ENCODE measurements at regions not wholly inside any gene's neighbourhood (a gene's known extent, or its start where the extent isn't known, plus 50 kb on each side); places are given as distances from the start of the nearest gene placed in this dataset.

DNA sequence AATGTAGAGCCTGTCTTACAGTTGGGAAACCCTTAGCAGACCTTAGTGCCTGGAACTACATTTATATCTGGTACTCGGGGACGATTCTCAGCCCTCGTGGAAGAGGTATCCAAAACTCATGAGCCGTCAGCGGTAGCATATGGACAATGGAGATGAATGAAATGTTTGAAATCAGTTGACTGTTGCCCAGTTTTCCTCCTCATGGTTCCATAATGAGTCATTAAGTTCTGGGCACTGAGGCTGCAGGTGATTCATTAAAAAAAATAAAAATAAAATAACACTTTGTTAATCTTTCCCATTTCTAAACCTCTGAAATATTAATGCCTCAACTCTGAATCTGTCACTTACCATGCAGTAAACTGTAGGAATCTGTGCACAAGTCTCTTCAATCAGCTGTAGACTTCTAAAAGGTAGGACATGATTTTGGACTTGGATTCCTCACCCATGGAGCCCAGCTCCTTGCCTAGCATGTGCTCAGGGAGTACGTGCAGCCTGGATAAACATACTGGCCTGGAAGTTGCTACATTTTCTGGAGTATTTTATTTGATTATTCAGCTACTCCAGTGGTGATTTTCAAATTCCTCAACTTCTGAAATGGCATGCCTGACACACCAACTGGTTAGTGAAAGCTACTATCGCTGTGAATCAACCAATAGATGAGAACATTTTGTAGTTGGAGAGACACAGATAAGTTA lies 979.2 kb downstream of the CNTNAP5 start:
- TF ChIP-seq, protein P1, sequence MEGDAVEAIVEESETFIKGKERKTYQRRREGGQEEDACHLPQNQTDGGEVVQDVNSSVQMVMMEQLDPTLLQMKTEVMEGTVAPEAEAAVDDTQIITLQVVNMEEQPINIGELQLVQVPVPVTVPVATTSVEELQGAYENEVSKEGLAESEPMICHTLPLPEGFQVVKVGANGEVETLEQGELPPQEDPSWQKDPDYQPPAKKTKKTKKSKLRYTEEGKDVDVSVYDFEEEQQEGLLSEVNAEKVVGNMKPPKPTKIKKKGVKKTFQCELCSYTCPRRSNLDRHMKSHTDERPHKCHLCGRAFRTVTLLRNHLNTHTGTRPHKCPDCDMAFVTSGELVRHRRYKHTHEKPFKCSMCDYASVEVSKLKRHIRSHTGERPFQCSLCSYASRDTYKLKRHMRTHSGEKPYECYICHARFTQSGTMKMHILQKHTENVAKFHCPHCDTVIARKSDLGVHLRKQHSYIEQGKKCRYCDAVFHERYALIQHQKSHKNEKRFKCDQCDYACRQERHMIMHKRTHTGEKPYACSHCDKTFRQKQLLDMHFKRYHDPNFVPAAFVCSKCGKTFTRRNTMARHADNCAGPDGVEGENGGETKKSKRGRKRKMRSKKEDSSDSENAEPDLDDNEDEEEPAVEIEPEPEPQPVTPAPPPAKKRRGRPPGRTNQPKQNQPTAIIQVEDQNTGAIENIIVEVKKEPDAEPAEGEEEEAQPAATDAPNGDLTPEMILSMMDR (conservative IDR thresholded peaks at IDR 0.05; ENCODE audit: low read length) = no peak
- TF ChIP-seq EZH2phosphoT487 (IDR thresholded peaks at IDR 0.05; ENCODE audit: borderline replicate concordance) = no peak

All from Loucy (cell line).